ENCODE measurements at regions not wholly inside any gene's neighbourhood (a gene's known extent, or its start where the extent isn't known, plus 50 kb on each side); places are given as distances from the start of the nearest gene placed in this dataset.

- Histone ChIP-seq H3K27me3 (no peaks in the 10 kb centered on the region), H3K27ac (no peak overlapping the region), H3K36me3 (no peaks in the 10 kb centered on the region), H3K9me3 (peaks cover 12% of the 10 kb centered on the region), H3K4me1 (no peaks in the 10 kb centered on the region), H3K4me3 (no peak overlapping the region)
- intact Hi-C loops (cut with DNase I), result no loop called here
- no peak for TF ChIP-seq CTCF (IDR thresholded peaks at IDR 0.05)
- no peak for ATAC-seq
- DNase-seq, result no peak
Measured at GRCh38 chr16:87085441-87085840, 231.8 kb downstream of the C16orf95 start.

DNA sequence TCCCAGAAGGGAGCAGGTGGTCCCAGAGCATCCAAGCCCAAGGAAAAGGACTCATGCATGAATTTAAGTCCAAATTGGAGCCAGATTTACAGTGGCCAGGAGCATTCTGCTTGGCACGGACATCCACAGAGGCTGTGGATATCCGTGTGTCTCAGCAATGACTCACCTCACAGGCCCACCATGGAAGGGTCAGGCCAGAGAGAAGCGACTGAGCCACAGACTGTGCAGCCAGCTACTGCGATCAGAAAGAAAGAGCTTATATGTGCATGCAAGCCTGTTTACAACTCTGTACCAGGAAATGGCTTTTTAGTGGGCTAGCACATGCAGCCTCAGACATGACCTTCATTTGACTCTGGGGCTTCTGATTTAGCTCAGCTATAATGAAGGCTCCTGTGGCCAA, 231.0 kb downstream of the C16orf95 start:
- H3K4me3 ChIP-seq, result no peak overlapping the region
- ATAC-seq (no peak), DNase-seq (no peak)
- peaks cover 4% of the 10 kb centered on the region for H3K9me3 ChIP-seq
- no peak overlapping the region for H3K27ac ChIP-seq
- H3K36me3 ChIP-seq, result no peaks in the 10 kb centered on the region
- intact Hi-C loops (cut with DNase I), result no loop called here
- no peaks in the 10 kb centered on the region for H3K27me3 ChIP-seq
- H3K4me1 ChIP-seq, result no peaks in the 10 kb centered on the region
- TF ChIP-seq CTCF (IDR thresholded peaks at IDR 0.05), result no peak

- DNase-seq, result no peak
- Histone ChIP-seq H3K4me3 (no peak overlapping the region), H3K9me3 (peaks cover under 1% of the 10 kb centered on the region), H3K4me1 (no peaks in the 10 kb centered on the region), H3K27ac (no peak overlapping the region), H3K27me3 (no peaks in the 10 kb centered on the region), H3K36me3 (no peaks in the 10 kb centered on the region)
- no peak for ATAC-seq
- intact Hi-C loops (cut with DNase I), result no loop called here
- no peak for TF ChIP-seq CTCF (IDR thresholded peaks at IDR 0.05)
Measured at GRCh38 chr16:87086575-87086974, 230.6 kb downstream of the C16orf95 start.

DNA sequence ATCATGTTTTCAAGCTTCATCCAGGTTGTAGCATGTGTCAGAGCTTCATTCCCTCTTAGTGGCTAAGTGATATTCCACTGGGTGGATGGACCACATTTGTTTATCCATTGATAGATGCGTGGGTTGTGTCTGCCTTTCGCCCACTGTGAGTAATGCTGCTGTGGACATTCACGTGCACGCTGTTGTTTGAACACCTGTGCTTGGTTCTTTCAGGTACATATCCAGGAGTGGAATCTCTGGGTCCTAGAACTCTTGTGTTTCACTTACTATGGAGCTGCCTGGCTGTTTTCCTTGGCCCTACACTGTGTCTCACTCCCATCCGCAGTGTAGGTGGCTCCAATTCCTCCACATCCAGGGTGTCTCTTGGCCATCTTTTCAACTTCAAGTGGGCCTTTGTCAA, 224.2 kb downstream of the C16orf95 start:
- peaks cover 6% of the 10 kb centered on the region for H3K27me3 ChIP-seq
- H3K36me3 ChIP-seq, result no peaks in the 10 kb centered on the region
- ATAC-seq (no peak), DNase-seq (no peak)
- no peak overlapping the region for H3K27ac ChIP-seq
- H3K4me3 ChIP-seq, result no peak overlapping the region
- H3K4me1 ChIP-seq, result no peaks in the 10 kb centered on the region
- H3K9me3 ChIP-seq, result no peaks in the 10 kb centered on the region
- intact Hi-C loops (cut with DNase I), result no loop called here
- TF ChIP-seq CTCF (IDR thresholded peaks at IDR 0.05), result no peak

DNA sequence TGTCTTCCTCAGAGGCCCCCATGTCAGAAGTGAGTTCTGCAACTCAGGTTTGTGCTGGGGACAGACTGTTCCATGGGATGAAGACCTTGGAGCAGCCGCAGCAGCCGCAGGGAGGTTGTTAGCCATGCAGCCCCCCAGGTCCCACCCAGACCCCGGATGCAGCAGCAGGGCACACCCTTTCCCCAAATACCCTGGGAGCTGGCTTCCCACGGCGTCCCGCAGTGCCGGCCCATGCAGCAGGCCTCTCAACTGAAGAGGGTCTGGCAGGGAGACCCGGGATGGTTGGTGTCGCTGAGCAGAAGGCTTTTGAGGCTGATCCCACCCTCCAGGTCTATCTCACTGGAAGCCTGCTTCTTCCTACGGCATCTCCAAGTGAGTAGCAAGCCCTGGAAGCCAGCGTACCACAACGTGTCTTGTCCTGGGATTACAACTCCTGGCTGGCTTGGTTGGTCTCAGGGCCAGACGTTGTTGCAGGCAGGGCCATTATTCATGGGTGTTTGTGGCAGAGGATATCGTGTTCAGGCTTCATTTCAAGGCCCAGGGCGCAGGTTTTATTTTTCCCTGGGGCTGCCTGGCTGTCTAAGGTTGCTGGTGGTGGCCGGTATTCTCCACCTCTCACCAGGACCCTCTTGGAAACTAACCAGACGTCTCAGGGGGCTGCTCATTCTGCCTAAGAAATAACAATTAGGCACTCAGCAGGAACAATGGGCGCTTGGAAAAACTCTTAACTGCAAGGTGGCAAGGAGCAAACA, 223.2 kb downstream of the C16orf95 start:
- intact Hi-C loops (cut with DNase I), result no loop called here
- DNase-seq (no peak), ATAC-seq (no peak)
- H3K36me3 ChIP-seq, result no peaks in the 10 kb centered on the region
- no peaks in the 10 kb centered on the region for H3K9me3 ChIP-seq
- H3K27me3 ChIP-seq, result peaks cover 9% of the 10 kb centered on the region
- H3K4me3 ChIP-seq, result no peak overlapping the region
- no peaks in the 10 kb centered on the region for H3K4me1 ChIP-seq
- no peak overlapping the region for H3K27ac ChIP-seq
- TF ChIP-seq CTCF (IDR thresholded peaks at IDR 0.05), result no peak

DNA sequence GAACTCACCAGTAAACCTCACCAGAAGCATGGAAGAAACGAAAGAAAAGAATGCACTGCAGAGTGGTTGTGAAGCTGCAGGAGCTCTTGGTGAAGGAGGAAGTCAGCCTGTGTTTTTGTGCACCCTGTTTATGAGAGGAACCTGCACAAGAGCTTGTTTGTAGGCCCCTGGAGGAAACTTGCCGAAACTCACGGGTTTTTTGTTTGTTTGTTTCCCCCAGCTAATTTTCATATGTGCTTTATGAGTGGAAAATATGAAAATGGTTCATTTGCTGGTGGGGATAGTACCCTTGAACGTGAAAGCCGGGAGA, 222.7 kb downstream of the C16orf95 start:
- DNase-seq, result no peak
- ATAC-seq, result no peak
- Histone ChIP-seq H3K4me3 (no peak overlapping the region), H3K4me1 (no peaks in the 10 kb centered on the region), H3K27me3 (peaks cover 9% of the 10 kb centered on the region), H3K9me3 (no peaks in the 10 kb centered on the region), H3K27ac (no peak overlapping the region), H3K36me3 (no peaks in the 10 kb centered on the region)
- intact Hi-C loops (cut with DNase I), result no loop called here
- TF ChIP-seq CTCF (IDR thresholded peaks at IDR 0.05), result no peak

Data from upper lobe of right lung (tissue), 1 donor.